PC-9 (cell line): ENCODE measurements at regions not wholly inside any gene's neighbourhood (a gene's known extent, or its start where the extent isn't known, plus 50 kb on each side); places are given as distances from the start of the nearest gene placed in this dataset.

Experiments
- EZH2 ChIP-seq: fragments of 200-600 bp; sonication (generic); IDR thresholded peaks from 2 replicates; pipeline ENCODE4 v1.8.0; 2017; ENCODE audit warnings: antibody characterized with exemption, low read depth
- TF ChIP-seq, protein P1 (sequence below): fragments of 200-600 bp; sonication (generic); conservative IDR thresholded peaks from 2 replicates; pipeline ENCODE4 v1.6.1; 2017; ENCODE audit warnings: mixed run types, antibody characterized with exemption, mild to moderate bottlenecking, moderate library complexity

DNA sequence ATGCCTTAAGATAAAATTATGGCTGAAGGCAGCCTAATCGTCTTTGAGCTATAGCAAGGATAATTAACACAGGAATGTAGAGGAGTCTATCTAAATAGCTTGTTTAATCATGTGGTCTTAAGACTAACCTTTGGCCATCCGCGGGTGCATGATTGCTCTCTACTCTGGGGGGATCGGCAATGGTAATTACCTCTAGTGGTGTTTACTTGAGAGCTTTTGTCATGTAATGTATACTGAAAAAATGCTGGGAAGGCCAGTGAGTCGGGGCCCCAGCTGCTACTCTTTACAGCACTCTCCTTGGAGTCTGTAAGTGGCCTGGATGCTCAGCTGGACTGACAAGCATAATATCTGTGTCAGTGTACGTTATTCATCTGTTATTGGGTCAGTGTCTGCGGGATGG, 65.5 kb upstream of the GNPDA2 start:
- TF ChIP-seq, protein P1, sequence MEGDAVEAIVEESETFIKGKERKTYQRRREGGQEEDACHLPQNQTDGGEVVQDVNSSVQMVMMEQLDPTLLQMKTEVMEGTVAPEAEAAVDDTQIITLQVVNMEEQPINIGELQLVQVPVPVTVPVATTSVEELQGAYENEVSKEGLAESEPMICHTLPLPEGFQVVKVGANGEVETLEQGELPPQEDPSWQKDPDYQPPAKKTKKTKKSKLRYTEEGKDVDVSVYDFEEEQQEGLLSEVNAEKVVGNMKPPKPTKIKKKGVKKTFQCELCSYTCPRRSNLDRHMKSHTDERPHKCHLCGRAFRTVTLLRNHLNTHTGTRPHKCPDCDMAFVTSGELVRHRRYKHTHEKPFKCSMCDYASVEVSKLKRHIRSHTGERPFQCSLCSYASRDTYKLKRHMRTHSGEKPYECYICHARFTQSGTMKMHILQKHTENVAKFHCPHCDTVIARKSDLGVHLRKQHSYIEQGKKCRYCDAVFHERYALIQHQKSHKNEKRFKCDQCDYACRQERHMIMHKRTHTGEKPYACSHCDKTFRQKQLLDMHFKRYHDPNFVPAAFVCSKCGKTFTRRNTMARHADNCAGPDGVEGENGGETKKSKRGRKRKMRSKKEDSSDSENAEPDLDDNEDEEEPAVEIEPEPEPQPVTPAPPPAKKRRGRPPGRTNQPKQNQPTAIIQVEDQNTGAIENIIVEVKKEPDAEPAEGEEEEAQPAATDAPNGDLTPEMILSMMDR, result no peak
- no peak for TF ChIP-seq EZH2
